ENCODE measurements at regions not wholly inside any gene's neighbourhood (a gene's known extent, or its start where the extent isn't known, plus 50 kb on each side); places are given as distances from the start of the nearest gene placed in this dataset.
"Not testable (repeated sequence)": the region's sequence is repeated elsewhere in the genome, so short reads cannot be mapped to it uniquely, and the experiment has no call there.

DNA sequence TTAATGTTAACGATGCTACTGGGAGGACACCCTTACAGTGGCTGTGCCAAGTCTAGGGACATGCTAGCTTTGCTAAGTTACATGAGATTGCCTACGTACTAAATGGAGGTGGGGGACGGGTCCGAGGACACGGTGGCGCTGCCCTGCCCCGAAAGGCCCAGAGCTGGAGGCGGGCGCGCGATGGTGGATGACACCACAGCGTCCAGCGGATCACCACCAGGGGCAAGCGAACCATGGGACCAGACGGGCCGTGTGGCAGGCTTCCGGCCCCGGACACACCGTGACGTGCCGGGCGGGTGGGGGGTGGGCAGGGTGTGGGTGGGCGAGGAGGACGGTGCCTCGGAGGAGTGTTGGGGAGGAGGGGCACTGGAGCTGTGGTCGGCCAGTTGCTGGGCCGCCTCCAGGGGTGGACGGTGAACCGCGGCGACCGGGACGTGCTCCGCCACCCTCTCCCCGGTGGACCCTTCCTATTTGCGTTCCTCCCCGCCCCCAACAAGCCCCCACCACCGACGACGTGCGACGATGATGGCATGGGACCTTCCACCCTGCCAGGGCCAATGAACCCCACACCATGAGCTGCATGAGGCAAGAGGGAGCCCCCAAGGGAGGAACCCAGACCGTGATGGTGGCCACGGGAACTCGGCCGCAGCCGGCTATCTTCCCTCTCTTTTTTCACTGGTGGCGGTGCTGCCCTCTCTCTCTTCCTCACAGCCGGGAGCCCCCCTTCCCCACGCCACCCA is 773.3 kb upstream of the DEFB115 start:
- H3K4me3 Mint-ChIP-seq: no peak overlapping the region
- DNase-seq (ENCODE audit: low spot score in 2 of 2) (no peak), ATAC-seq (no peak)

DNA sequence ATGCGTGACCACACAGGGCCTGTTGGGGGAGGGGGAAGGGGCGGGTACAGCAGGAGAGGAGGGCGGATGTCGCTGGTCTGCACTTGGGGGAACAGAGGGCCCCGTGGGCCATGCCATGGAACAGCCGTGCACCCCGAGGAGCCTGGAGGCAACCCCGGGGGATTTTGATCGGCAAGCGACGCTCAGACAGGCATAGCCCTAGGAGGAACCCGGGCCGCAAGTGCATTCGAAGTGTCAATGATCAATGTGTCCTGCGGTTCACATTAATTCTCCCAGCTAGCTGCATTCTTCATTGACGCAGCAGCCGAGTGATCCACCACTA is 772.8 kb upstream of the DEFB115 start:
- Mint-ChIP-seq H3K9me3 (peaks cover 11% of the 10 kb centered on the region), H3K27ac (no peak overlapping the region), H3K36me3 (no peaks in the 10 kb centered on the region), H3K4me1 (no peaks in the 10 kb centered on the region), H3K4me3 (no peak overlapping the region)
- no peak for DNase-seq (ENCODE audit: low spot score in 2 of 2)
- no peak for ATAC-seq

More for the DNA sequence above, 773.3 kb upstream of the DEFB115 start:
- Mint-ChIP-seq H3K27ac (no peak overlapping the region), H3K9me3 (peaks cover 11% of the 10 kb centered on the region), H3K4me1 (no peaks in the 10 kb centered on the region), H3K36me3 (no peaks in the 10 kb centered on the region)

DNA sequence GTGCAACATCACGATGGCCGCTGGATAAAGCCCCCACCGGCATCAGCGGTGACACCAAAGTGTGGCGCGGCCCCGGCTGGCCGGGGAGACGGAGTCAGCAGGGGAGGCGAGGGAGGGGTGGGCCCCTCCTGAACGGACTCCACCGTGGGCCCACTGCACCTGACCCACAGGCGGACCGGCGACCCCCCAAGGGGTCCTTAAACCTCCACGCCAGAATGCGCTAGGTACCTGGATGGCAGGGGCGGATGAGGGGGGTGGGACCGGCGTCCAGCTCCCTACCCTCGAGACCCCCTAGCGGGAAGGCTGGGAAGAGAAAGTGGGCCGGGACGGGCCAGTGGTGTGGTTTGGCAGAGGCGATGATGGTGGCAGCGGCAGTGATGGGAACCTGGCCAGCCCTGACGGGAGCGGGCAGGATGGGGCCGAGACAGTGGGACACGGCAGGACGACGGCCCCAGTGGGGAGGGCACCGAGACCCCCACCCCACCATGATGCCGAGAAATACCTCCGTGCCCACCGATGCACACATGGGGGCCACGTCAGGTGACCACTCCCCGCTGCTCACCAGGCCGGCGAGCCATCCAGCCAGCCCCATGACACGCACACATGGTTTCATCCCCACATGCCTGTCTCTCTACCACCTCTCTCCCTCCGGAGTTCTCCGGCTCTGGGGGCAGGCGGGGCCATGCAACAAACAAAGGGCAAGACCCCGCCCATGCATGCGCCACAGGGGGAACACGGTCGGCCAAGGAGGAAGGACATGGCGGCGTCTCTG is 771.9 kb upstream of the DEFB115 start:
- peaks cover 11% of the 10 kb centered on the region for H3K9me3 Mint-ChIP-seq
- ATAC-seq: no peak

DNA sequence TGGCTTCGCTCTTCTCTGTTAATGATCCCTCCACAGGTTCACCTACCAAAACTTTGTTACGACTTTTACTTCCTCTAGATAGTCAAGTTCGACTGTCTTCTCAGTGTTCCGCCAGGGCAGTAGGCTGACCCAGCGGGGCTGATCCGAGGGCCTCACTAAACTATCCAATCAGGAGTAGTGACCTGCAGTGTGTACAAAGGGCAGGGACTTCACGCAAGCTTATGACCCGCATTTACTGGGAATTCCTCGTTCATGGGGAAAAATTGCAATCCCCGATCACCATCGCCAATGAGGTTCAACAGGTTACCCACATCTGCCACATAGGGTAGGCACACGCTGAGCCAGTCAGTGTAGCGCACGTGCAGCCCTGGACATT is 771.4 kb upstream of the DEFB115 start:
- Mint-ChIP-seq H3K4me1 (no peaks in the 10 kb centered on the region), H3K27ac (no peak overlapping the region), H3K36me3 (no peaks in the 10 kb centered on the region), H3K9me3 (peaks cover 15% of the 10 kb centered on the region), H3K4me3 (no peak overlapping the region)
- no peak for ATAC-seq
- DNase-seq (ENCODE audit: low spot score in 2 of 2): no peak

More for the DNA sequence above, 771.9 kb upstream of the DEFB115 start:
- Mint-ChIP-seq H3K4me1 (no peaks in the 10 kb centered on the region), H3K36me3 (no peaks in the 10 kb centered on the region), H3K27ac (no peak overlapping the region), H3K4me3 (no peak overlapping the region)
- no peak for DNase-seq (ENCODE audit: low spot score in 2 of 2)

DNA sequence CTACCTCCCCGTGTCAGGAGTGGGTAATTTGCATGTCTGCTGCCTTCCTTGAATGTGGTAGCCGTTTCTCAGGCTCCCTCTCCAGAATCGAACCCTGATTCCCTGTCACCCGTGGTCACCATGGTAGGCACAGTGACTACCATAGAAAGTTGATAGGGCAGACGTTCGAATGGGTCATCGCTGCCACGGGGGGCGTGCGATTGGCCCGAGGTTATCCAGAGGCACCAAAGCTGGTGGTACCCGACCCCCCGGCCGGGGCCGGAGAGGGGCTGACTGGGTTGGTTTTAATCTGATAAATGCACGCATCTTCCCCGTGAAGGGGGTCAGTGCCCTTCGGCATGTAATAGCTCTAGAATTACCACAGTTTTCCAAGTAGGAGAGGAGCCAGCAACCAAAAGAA is 770.0 kb upstream of the DEFB115 start:
- DNase-seq (ENCODE audit: low spot score in 2 of 2); ATAC-seq; H3K4me3 Mint-ChIP-seq; H3K27ac Mint-ChIP-seq; H3K4me1 Mint-ChIP-seq; H3K36me3 Mint-ChIP-seq: not testable (repeated sequence)
- peaks cover 15% of the 10 kb centered on the region for H3K9me3 Mint-ChIP-seq

DNA sequence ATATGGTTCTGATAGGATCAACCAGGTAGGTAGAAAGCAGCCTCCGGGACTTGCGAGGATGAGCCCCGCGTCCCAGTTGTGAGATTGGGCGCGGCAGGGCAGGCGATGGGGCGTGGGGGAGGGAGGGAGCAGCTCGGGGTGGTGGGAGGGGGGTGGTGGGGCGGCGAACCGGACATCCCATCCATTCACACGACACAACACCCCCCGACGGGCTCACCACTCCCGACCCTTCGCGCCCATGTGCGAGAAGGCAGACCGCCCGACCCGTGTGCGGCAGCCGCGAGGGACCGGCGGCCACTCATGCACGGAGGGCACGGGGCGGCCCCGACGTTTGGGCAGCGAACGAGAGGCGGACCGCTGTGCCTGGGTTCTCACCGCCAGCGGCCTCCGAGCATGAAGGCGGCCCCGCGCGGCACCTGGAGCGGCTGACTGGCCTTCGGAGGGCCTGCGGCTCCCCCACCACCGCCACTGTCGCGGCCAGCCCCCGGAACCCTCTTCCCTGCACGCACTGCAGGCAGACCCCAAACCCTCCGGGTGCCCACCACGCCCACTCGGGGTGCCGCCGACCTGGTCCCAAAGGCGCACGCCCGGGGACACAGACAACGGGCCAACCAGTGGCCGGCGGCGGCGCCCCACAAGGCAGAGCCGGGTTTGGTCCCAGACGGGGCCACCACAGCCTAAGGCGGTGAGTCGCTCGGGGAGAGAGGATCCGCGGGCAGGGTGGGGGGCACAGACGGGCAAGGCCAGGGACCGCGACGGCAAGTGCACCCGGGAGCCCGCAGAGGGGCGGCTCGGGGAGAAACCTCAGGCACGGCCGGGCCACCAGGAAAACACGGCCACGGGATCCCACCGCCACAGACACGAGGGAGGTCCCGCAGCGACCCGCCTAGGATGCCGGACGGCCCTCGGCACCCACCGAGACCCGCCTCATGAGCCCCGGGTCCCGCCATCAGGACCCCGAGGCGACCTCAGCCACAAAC is 769.2 kb upstream of the DEFB115 start:
- Mint-ChIP-seq H3K9me3 (peaks cover 12% of the 10 kb centered on the region), H3K36me3 (no peaks in the 10 kb centered on the region), H3K4me1 (no peaks in the 10 kb centered on the region), H3K27ac (no peak overlapping the region), H3K4me3 (no peak overlapping the region)
- ATAC-seq: no peak
- DNase-seq (ENCODE audit: low spot score in 2 of 2): no peak

DNA sequence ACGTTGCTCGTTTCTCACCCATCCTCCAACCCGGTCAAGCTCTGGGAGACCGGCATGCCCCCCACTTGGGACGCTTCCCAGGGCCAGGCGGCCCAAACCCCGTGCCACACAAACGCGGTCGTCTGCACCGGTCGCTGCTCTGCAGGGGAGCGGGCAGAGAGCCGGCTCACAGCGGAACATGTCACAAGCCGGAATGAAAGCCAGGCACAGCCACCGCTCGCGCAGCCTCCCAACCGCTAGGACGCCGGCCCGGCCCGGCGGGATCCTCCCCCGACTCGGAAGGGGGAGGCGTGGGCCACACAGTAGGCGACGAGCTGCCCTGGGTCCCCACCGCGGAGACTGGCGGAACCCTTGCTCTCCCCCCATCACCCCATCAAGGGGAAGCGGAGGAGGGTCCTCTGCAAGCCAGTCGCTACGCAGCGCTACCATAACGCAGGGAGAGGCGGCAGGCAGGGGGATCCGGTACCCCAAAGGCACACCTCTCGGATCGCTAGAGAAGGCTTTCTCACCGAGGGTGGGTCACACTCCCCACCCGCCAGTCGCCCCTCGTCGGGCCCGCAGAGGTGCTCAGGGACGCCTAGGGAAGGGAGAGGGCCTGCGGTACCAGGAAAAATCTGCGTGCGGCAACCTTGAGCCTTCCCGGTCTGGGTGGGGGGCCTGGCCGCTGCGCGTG is 768.4 kb upstream of the DEFB115 start:
- no peak for ATAC-seq
- Mint-ChIP-seq H3K36me3 (no peaks in the 10 kb centered on the region), H3K27ac (no peak overlapping the region), H3K4me3 (no peak overlapping the region), H3K9me3 (peaks cover 9% of the 10 kb centered on the region), H3K4me1 (no peaks in the 10 kb centered on the region)
- no peak for DNase-seq (ENCODE audit: low spot score in 2 of 2)

DNA sequence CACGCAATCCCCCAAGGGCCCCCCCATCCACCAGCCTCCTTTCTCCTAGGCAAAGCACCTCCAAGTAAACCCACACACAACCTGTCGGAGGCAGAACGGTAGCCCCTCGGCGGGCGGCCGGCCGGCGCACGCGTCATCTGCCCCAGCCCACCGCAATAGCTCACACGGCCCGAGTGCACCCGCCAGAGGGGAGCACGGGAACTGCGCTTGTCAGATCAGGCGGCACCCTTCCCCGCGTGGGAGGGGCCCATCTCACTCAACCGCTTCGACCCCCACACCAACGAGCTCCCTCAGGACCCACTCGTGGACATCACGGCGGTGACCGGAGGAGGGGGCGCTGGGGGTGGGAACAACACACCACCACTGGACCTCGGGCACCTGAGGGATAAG is 767.9 kb upstream of the DEFB115 start:
- no peak for DNase-seq (ENCODE audit: low spot score in 2 of 2)
- no peak for ATAC-seq
- Mint-ChIP-seq H3K4me3 (no peak overlapping the region), H3K9me3 (peaks cover 9% of the 10 kb centered on the region), H3K27ac (no peak overlapping the region), H3K4me1 (no peaks in the 10 kb centered on the region), H3K36me3 (no peaks in the 10 kb centered on the region)

DNA sequence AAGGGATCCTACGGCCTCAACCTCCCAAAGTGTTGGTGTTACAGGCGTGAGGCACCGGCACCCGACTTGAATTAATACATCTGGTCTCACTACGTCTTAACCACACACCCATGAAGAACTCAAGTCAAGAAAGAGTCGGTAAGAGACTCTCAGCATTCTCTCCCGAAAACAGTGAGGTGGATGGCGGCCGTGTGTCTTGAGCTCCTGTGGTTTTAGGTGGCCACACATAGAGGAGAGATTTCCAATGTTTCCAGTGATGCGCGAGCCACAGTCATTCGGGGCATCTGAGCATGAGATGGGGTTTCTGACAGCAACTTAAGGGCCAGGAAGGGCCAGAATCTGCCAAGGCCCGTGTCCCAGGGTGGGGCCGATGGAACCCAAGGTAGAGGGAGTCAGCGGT is 766.4 kb upstream of the DEFB115 start:
- H3K4me3 Mint-ChIP-seq: no peak overlapping the region
- ATAC-seq (no peak), DNase-seq (ENCODE audit: low spot score in 2 of 2) (no peak)
- H3K4me1 Mint-ChIP-seq: no peaks in the 10 kb centered on the region
- H3K27ac Mint-ChIP-seq: no peak overlapping the region
- H3K9me3 Mint-ChIP-seq: peaks cover 7% of the 10 kb centered on the region
- no peaks in the 10 kb centered on the region for H3K36me3 Mint-ChIP-seq

DNA sequence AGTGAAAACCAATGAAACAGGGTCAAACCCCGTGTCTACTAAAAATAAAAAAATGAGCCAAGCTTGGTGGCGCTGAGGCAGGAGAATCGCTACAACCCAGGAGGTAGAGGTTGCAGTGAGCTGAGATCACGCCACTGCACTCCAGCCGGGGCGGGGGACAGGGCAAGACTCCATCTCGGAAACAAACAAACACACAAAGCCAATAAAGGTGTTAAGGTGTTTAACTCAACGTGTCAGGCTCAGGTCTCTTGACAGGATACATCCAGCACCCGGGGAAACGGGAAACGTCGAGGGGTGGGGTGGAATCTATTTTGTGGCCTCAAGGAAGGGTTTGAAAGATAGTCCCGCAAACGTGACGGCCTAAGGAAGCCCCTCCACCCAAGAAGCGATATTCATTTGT is 760.8 kb upstream of the DEFB115 start:
- ATAC-seq; H3K36me3 Mint-ChIP-seq; H3K27ac Mint-ChIP-seq; DNase-seq (ENCODE audit: low spot score in 2 of 2); H3K4me1 Mint-ChIP-seq; H3K9me3 Mint-ChIP-seq; H3K4me3 Mint-ChIP-seq: not testable (repeated sequence)

DNA sequence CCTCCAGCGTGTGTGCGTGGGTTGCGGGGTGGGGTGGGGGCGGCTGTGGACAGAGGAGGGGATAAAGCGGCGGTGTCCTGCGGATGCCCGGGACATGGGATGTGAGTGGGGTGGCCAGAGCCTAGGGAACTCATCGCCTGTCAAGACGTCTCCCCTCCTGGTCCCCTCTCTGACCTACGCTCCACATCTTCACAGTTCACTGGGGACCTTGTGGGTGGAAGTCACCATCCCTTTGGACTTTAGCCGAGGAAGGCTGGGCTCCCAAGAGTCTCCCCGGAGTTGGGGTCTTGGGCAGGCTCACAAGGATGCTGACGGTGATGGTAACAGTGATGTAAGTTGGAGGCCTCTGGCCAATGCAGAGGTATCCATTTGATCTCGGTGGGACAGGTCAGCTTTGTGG is 760.3 kb upstream of the DEFB115 start:
- H3K4me1 Mint-ChIP-seq; H3K4me3 Mint-ChIP-seq; ATAC-seq; H3K36me3 Mint-ChIP-seq; H3K27ac Mint-ChIP-seq; DNase-seq (ENCODE audit: low spot score in 2 of 2); H3K9me3 Mint-ChIP-seq: not testable (repeated sequence)

DNA sequence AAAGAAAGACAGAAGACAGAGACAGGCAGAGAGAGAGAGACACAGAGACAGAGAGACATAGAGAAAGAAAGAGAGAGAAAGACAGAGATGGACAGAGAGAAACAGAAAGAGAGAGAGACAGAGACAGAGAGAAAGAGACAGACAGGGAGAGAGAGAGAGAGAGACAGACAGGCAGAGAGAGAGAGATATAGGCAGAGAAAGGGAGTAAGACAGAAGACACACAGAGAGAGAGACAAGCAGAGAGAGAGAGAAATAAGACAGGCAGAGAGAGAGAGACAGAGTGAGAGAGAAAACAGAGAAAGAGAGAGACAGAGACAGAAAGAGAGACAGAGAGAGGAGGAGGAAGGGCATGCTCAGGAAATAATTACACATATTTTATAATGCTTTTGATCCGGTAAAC is 758.3 kb upstream of the DEFB115 start:
- no peaks in the 10 kb centered on the region for H3K9me3 Mint-ChIP-seq
- H3K4me3 Mint-ChIP-seq: no peak overlapping the region
- H3K36me3 Mint-ChIP-seq: no peaks in the 10 kb centered on the region
- no peak for ATAC-seq
- DNase-seq (ENCODE audit: low spot score in 2 of 2): no peak
- H3K27ac Mint-ChIP-seq: no peak overlapping the region
- H3K4me1 Mint-ChIP-seq: no peaks in the 10 kb centered on the region

DNA sequence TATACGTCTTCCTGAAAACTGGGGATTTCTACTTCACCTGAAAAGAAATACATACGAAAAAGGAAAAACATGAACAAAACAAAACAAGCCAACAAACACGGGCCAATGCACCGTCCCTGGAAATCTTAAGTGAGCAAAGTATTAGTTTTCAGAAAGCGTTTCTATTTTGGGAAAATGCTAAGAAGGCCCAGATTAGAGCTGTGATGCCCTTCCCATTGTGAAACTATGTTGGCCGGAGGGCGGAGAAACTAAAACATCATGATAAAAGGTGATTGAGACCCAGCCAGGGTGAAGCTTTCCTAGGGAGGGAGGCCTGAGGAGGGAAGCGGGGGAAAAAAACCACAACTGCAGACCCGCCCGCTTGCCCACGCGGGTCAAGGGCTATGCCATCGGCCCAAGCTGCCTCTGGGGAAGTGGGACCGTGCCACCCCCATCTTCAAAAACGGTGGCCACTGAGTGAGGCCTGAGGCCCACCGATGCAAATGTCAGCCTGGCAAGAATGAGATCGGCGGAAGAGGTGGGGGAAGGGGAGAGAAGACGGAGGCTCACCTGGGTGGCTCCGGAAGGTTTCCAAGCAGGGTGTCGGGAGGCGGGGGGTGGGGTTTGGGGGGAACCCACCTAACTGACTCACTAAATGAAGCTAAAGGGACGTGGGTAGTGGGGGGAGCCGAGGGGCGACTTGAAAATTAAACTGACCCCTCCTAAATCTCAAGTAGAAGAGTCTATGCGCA is 757.6 kb upstream of the DEFB115 start:
- DNase-seq (ENCODE audit: low spot score in 2 of 2); H3K4me3 Mint-ChIP-seq; H3K4me1 Mint-ChIP-seq; ATAC-seq; H3K27ac Mint-ChIP-seq; H3K9me3 Mint-ChIP-seq; H3K36me3 Mint-ChIP-seq: not testable (repeated sequence)

DNA sequence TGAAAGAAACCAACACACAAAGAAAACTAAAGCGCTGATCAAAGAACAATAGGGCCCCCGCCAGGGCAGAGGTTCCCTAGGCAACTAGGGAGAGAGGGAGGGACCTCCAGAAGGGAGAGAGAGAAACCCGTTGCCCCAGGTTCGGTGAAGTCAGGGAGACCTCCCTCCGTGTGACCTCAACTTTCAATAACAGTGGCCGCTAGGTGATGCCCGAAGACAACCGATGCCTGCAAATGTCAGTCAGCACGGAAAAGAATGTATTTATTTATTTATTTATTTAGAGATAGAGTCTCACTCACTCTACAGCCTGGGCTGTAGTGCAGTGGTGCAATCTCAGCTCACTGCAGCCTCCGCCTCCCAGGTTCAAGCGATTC is 757.0 kb upstream of the DEFB115 start:
- not testable (repeated sequence) for H3K4me3 Mint-ChIP-seq; DNase-seq (ENCODE audit: low spot score in 2 of 2); ATAC-seq; H3K9me3 Mint-ChIP-seq; H3K27ac Mint-ChIP-seq; H3K4me1 Mint-ChIP-seq; H3K36me3 Mint-ChIP-seq
